ENCODE measurements at regions not wholly inside any gene's neighbourhood (a gene's known extent, or its start where the extent isn't known, plus 50 kb on each side); places are given as distances from the start of the nearest gene placed in this dataset.

GRCh38 chr12:125202421-125202820 is 137.2 kb downstream of the AACS start:
- no peak for DNase-seq (ENCODE audit: insufficient read length, low spot score)
- no peak for FAIRE-seq
- TF ChIP-seq CTCF (IDR thresholded peaks at IDR 0.05; ENCODE audit: insufficient read depth, missing control alignments), result no peak

GRCh38 chr12:125203145-125203765 is 138.0 kb downstream of the AACS start:
- FAIRE-seq, result no peak
- no peak for DNase-seq (ENCODE audit: insufficient read length, low spot score)
- TF ChIP-seq CTCF (IDR thresholded peaks at IDR 0.05; ENCODE audit: insufficient read depth, missing control alignments), result peak; percentile 72

GRCh38 chr12:125205386-125205785 is 140.2 kb downstream of the AACS start:
- FAIRE-seq (no peak), DNase-seq (ENCODE audit: insufficient read length, low spot score) (no peak)
- no peak for TF ChIP-seq CTCF (IDR thresholded peaks at IDR 0.05; ENCODE audit: insufficient read depth, missing control alignments)

GRCh38 chr12:125206711-125207110 is 141.5 kb downstream of the AACS start:
- no peak for FAIRE-seq
- TF ChIP-seq CTCF (IDR thresholded peaks at IDR 0.05; ENCODE audit: insufficient read depth, missing control alignments), result no peak

GRCh38 chr12:125208334-125208733 is 143.1 kb downstream of the AACS start:
- TF ChIP-seq CTCF (IDR thresholded peaks at IDR 0.05; ENCODE audit: insufficient read depth, missing control alignments), result no peak

More at GRCh38 chr12:125206711-125207110, 141.5 kb downstream of the AACS start:
- no peak for DNase-seq (ENCODE audit: insufficient read length, low spot score)

GRCh38 chr12:125208942-125209341 is 143.7 kb downstream of the AACS start:
- no peak for TF ChIP-seq CTCF (IDR thresholded peaks at IDR 0.05; ENCODE audit: insufficient read depth, missing control alignments)
- no peak for DNase-seq (ENCODE audit: insufficient read length, low spot score)
- FAIRE-seq, result no peak

More at GRCh38 chr12:125208334-125208733, 143.1 kb downstream of the AACS start:
- no peak for FAIRE-seq
- DNase-seq (ENCODE audit: insufficient read length, low spot score), result no peak

GRCh38 chr12:125210104-125210755 is 145.0 kb downstream of the AACS start:
- DNase-seq (ENCODE audit: insufficient read length, low spot score) (no peak), FAIRE-seq (no peak)
- TF ChIP-seq CTCF (IDR thresholded peaks at IDR 0.05; ENCODE audit: insufficient read depth, missing control alignments), result no peak
